GM10248 (cell line): ENCODE measurements at regions not wholly inside any gene's neighbourhood (a gene's known extent, or its start where the extent isn't known, plus 50 kb on each side); places are given as distances from the start of the nearest gene placed in this dataset.

ENCODE experiments used
- CTCF ChIA-PET: fragments of 300-600 bp; sonication (Branson Sonifier 250); formaldehyde crosslinking; extraction: SDS; loops from one replicate; lab custom pipeline; 2021; ENCODE audit warnings: antibody characterized with exemption; lab: Yijun Ruan, JAX
- POLR2A ChIA-PET: fragments of 350-650 bp; sonication (Branson Sonifier 250); formaldehyde crosslinking; extraction: SDS; loops from one replicate; lab custom pipeline; 2020; ENCODE audit warnings: antibody characterized with exemption; lab: Yijun Ruan, JAX
- DNase-seq: peaks from one replicate; pipeline ENCODE4 v3.0.0; 2012; ENCODE audit errors: extremely low spot score
- TF ChIP-seq, protein P1 (sequence below): IDR thresholded peaks from 2 replicates; pipeline ENCODE4 v1.5.1; 2012; ENCODE audit warnings: mild to moderate bottlenecking, low read depth; ENCODE audit errors: extremely low read depth, missing control alignments, control extremely low read depth

DNA sequence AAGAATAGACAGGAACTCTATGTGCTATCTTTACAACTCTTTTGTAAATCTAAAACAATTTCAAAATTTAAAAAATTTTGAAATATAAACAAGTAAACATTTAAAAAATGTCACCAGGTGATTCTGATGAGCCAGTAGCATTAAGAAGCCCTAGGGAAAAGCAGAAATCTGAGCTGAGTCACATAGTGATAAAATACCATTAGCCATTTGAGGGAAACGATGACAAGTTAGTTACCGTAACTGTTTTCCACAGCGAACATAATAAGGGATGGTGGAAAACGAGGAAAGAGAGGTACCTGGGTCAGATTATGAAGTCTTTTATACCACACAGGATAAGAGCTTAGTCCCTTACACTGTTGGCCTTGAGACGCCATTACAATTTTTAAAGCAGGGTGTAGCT lies 55.5 kb downstream of the PRR15 start:
- POLR2A ChIA-PET: no interaction called here
- CTCF ChIA-PET: interaction anchor here (1.9 kb wide), 1 partner anchor 8 kb away, joined by 8 read pairs; no protein-coding TSS in a partner anchor
- DNase-seq: no peak
- TF ChIP-seq, protein P1, sequence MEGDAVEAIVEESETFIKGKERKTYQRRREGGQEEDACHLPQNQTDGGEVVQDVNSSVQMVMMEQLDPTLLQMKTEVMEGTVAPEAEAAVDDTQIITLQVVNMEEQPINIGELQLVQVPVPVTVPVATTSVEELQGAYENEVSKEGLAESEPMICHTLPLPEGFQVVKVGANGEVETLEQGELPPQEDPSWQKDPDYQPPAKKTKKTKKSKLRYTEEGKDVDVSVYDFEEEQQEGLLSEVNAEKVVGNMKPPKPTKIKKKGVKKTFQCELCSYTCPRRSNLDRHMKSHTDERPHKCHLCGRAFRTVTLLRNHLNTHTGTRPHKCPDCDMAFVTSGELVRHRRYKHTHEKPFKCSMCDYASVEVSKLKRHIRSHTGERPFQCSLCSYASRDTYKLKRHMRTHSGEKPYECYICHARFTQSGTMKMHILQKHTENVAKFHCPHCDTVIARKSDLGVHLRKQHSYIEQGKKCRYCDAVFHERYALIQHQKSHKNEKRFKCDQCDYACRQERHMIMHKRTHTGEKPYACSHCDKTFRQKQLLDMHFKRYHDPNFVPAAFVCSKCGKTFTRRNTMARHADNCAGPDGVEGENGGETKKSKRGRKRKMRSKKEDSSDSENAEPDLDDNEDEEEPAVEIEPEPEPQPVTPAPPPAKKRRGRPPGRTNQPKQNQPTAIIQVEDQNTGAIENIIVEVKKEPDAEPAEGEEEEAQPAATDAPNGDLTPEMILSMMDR: no peak

DNA sequence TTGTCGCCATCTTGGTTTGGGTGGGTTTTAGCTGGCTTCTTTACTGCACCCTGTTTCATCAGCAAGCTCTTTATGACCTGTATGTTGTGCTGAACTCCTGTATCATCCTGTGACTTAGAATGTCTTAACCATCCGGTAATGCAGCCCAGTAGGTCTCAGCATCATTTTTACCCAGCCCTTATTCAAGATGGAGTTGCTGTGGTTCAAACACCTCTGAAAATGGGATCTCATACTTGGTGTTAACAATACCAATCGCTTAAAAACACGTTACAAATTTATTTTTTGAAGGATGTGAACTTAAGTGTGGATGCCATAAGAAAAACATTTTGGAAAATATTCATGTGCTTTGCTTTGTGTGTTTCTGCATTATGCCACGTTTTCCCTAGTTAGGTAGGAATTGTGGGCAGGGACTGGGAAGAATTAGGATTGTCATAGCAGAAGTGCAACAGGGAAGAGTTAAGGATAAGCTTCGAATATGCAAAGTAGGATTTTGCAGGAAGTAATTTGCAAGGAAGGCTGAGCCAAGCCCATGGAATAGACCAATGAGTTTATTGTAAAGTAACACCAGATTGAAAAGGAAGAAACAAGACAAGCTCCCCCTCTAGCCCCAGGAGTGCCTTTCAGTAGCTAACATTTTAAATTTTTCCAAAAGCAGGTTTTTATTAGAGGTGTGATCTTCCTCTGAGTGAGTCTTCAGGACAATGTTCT lies 56.4 kb downstream of the PRR15 start:
- TF ChIP-seq, protein P1: no peak
- CTCF ChIA-PET: interaction anchor here (1.0 to 1.9 kb wide), 2 partner anchors 9 to 18 kb away, joined by 3 to 8 read pairs; no protein-coding TSS in a partner anchor
- POLR2A ChIA-PET: no interaction called here
- DNase-seq: no peak

DNA sequence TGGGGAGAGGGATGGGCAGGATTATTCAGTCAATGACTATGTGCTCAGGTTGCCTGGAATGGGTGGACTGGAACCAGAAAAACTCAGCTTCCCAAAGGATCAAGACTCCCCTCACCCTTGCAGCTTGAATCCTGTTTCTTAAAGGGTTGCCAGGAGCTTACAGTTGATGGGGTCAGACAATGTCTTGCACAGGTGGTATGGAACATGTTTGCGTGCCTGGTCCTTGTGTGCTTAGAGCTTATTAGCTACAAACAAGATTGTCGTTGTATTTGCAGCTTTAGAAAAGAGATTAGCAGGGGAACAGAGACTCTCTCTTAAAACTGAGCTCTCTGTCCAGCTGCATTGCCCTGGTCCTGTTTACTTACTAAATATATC lies 56.9 kb downstream of the PRR15 start:
- ChIA-PET POLR2A (no interaction called here), CTCF (interaction anchor here (1.0 to 1.9 kb wide), 2 partner anchors 10 to 18 kb away, joined by 3 to 8 read pairs; no protein-coding TSS in a partner anchor)
- DNase-seq: no peak
- TF ChIP-seq, protein P1: no peak

DNA sequence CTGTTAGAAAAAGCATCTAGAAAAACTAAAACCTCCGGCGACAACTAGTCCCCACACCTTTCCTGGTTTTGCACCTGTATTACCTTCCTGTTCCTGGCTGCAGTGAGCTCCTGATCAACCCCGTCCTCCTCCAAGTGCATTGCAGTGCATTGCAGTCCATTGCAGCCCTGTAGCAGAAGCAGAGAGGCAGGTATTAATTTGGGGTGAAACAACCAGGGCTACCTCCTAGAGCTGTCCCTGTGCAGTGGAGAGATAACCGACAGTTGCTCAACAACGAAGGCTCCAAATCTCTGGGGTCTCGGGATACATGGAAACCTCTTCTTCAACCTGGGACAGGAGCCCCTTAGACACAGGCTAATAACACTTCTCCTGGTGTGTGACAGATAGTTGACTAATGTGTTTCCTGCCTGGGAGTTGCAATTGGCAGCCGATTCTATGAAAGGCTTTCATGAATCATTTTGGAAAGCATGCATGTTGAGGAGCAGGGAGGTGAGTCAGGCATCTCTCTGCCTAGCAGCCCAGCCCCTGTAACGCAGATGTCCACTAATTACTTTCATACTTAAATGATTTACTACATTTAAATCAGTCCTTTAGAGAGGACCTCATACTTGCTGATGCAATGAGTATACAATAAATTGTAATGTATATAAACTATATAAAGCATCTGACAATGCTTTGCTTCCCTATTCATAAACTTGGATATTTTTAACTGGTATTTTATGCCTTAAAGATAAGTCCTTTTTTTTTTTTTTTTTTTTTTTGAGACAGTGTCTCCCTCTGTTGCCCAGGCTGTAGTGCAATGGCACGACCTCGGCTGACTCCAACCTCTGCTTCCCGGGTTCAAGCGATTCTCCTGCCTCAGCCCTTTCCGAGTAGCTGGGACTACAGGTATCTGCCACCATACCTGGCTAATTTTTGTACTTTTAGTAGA lies 59.0 kb downstream of the PRR15 start:
- ChIA-PET POLR2A (no interaction called here), CTCF (no interaction called here)
- DNase-seq: no peak
- TF ChIP-seq, protein P1: no peak

DNA sequence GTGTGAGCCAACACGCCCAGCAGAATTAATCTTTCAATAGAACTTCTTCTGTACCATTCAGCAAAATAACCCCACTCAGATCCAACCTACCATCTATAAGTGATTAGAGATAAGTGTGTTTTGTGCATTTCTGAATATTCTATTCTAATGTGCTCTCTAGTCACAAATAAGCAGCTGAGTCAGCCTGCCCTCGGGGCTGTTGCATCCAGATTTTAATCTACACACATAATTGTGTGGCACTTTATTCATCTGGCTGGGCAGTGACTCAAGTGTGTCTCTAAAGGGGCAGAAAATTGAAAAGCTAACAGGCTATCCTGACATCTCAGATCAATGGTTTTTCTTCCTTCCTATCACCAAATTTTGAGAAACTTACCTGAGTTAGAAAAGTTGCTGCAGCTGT lies 60.3 kb downstream of the PRR15 start:
- DNase-seq: no peak
- TF ChIP-seq, protein P1: no peak
- ChIA-PET POLR2A (no interaction called here), CTCF (no interaction called here)

DNA sequence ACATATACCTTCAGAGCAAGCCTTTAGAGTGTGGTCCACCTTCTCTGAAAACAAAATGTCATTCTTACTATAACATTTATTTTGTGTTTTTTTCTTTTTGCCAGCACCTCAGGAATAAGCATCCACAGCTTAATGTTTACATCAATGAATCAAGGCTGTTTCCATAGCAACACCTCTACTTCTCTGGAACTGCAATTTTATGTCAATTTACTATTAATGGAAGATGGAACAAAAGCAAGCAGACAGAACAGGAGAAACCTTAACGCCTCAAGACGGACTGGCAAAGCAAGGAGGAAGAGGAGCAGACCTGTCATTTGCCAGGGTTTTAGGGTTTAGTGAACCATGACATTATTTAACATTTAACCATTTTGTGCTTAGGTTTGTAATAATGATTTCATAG lies 63.1 kb downstream of the PRR15 start:
- no peak for DNase-seq
- TF ChIP-seq, protein P1: no peak
- CTCF ChIA-PET: no interaction called here
- POLR2A ChIA-PET: no interaction called here
